K562 (cell line): ENCODE measurements at regions not wholly inside any gene's neighbourhood (a gene's known extent, or its start where the extent isn't known, plus 50 kb on each side); places are given as distances from the start of the nearest gene placed in this dataset.

Source experiments
- ATAC-seq: fragments of 200-7000 bp; cut with Tn5 transposase; 3 replicates; pipeline ENCODE4 v1.9.1; 2020; ENCODE audit warnings: moderate library complexity
- BruUV-seq: library from RNA; stranded (reverse); fragments of 400-500 nt; replicated peaks from 2 replicates; lab custom pipeline; 2021; lab: Mats Ljungman, UMichigan
- CTCF ChIA-PET: fragments of 300-600 bp; formaldehyde crosslinking; extraction: SDS; loops from one replicate; lab custom pipeline; 2021; ENCODE audit warnings: low intra/inter-chr PET ratio; lab: Yijun Ruan, JAX
- POLR2A ChIA-PET: fragments of 300-600, 350-650 bp; sonication (Branson Sonifier 250); formaldehyde crosslinking; extraction: SDS; loops from one replicate; lab custom pipeline; 2021; ENCODE audit warnings: antibody characterized with exemption, inconsistent platforms; lab: Yijun Ruan, JAX
- DNase-seq, 4 experiments: peaks; one replicate each; pipeline versions ENCODE4 v3.0.0 to v3.0.0-alpha.2; 2011 to 2018; ENCODE audit warnings: low spot score in 3 of 4, mixed read lengths in 3 of 4; ENCODE audit errors: extremely low read depth in 1 of 4
- FAIRE-seq: peaks from 2 replicates; lab custom pipeline; 2011; peaks lifted over from hg19 to GRCh38; lab: Jason Lieb, UNC
- H2AFZ ChIP-seq: 2 replicates; pipeline ENCODE4 v1.6.0; 2011; ENCODE audit warnings: low read depth, low read length, control low read depth, inconsistent platforms
- H3K27ac ChIP-seq: fragments of 200-600 bp; 3 replicates; pipeline ENCODE4 v1.8.0; 2011; ENCODE audit warnings: low read depth, mild to moderate bottlenecking, control low read depth, inconsistent platforms, low read length, moderate library complexity, mixed read lengths; ENCODE audit errors: extremely low read depth
- H3K27me3 ChIP-seq, 2 experiments: fragments of 300-600 bp in 1 of 2; 2 replicates in 1 of 2; 3 replicates in 1 of 2; pipeline versions ENCODE4 v1.6.0 to v1.8.0; 2011; ENCODE audit warnings: inconsistent platforms in 2 of 2, low read length in 2 of 2, mild to moderate bottlenecking in 1 of 2, mixed read lengths in 1 of 2, moderate library complexity in 1 of 2; ENCODE audit not compliant: control insufficient read depth in 2 of 2, insufficient read depth in 2 of 2
- H3K36me3 ChIP-seq: fragments of 300-600 bp; 3 replicates; pipeline ENCODE4 v1.8.0; 2011; ENCODE audit warnings: mild to moderate bottlenecking, low read length, inconsistent platforms; ENCODE audit not compliant: control insufficient read depth, insufficient read depth
- H3K4me1 ChIP-seq, 2 experiments: fragments of 200-600 bp in 1 of 2; replicated peaks in 1 of 2; 2 replicates in 1 of 2; 3 replicates in 1 of 2; pipeline versions ENCODE4 v1.5.1 to v1.8.0; 2011; ENCODE audit warnings: inconsistent platforms in 2 of 2, low read length in 2 of 2, mild to moderate bottlenecking in 1 of 2, mixed read lengths in 1 of 2, moderate library complexity in 1 of 2; ENCODE audit not compliant: control insufficient read depth in 2 of 2, insufficient read depth in 2 of 2
- H3K4me2 ChIP-seq: 2 replicates; pipeline ENCODE4 v1.6.1; 2011; ENCODE audit warnings: low read length, control low read depth, inconsistent platforms, mixed read lengths; ENCODE audit not compliant: insufficient read depth
- H3K4me3 ChIP-seq: fragments of 200-600 bp; sonication (generic), shearing (Covaris generic); 2 replicates; pipeline ENCODE4 v1.5.1; 2016; ENCODE audit warnings: control low read depth, inconsistent platforms
- H3K79me2 ChIP-seq: fragments of 200-600 bp; 3 replicates; pipeline ENCODE4 v1.8.0; 2011; ENCODE audit warnings: low read length, inconsistent platforms; ENCODE audit not compliant: control insufficient read depth, insufficient read depth
- H3K9ac ChIP-seq, 2 experiments: 2 replicates each; pipeline versions ENCODE4 v1.6.0 to v1.6.1; 2011; ENCODE audit warnings: low read depth in 2 of 2, low read length in 2 of 2, control low read depth in 1 of 2, inconsistent platforms in 1 of 2, mild to moderate bottlenecking in 1 of 2, mixed read lengths in 1 of 2; ENCODE audit not compliant: insufficient read depth in 1 of 2
- H3K9me1 ChIP-seq: one replicate; pipeline ENCODE4 v1.6.0; 2011; ENCODE audit warnings: inconsistent platforms, mild to moderate bottlenecking, low read length, moderate library complexity; ENCODE audit not compliant: control insufficient read depth, insufficient read depth
- H3K9me3 ChIP-seq: replicated peaks from 2 replicates; pipeline ENCODE4 v1.5.1; 2011; ENCODE audit warnings: low read depth, low read length, inconsistent platforms; ENCODE audit not compliant: control insufficient read depth, insufficient read depth
- H4K20me1 ChIP-seq: replicated peaks from 2 replicates; pipeline ENCODE4 v1.6.1; 2011; ENCODE audit warnings: low read length, inconsistent platforms, mixed read lengths; ENCODE audit not compliant: control insufficient read depth, insufficient read depth
- ATF3 ChIP-seq, 2 experiments: fragments of 450-650 bp in 1 of 2; sonication (generic) in 1 of 2; formaldehyde crosslinking in 1 of 2; IDR thresholded peaks in 1 of 2; conservative IDR thresholded peaks in 1 of 2; 2 replicates each; pipeline versions ENCODE4 v1.6.1 to v1.8.1; 2016 to 2023; ENCODE audit warnings: mild to moderate bottlenecking in 2 of 2, moderate library complexity in 2 of 2, inconsistent platforms in 1 of 2, missing genetic modification reagents in 1 of 2
- E4F1 ChIP-seq: fragments of 250-450 bp; sonication (Bioruptor Pico); IDR thresholded peaks from 2 replicates; pipeline ENCODE4 v1.5.0; 2021; ENCODE audit warnings: mild to moderate bottlenecking, borderline replicate concordance
- EHMT2 ChIP-seq: fragments of 450-650 bp; IDR thresholded peaks from 2 replicates; pipeline ENCODE4 v1.6.1; 2018; ENCODE audit warnings: antibody characterized with exemption
- GATAD2A ChIP-seq: fragments of 450-650 bp; IDR thresholded peaks from 2 replicates; pipeline ENCODE4 v1.6.1; 2017
- HMG20A ChIP-seq: fragments of 450-650 bp; formaldehyde crosslinking; conservative IDR thresholded peaks from 2 replicates; pipeline ENCODE4 v1.4.0; 2020; ENCODE audit warnings: mild to moderate bottlenecking, mixed read lengths
- PKNOX1 ChIP-seq: fragments of 450-650 bp; IDR thresholded peaks from 2 replicates; pipeline ENCODE4 v1.6.1; 2016
- SIX5 ChIP-seq, 2 experiments: IDR thresholded peaks; 2 replicates each; pipeline ENCODE4 v1.6.1; 2011; ENCODE audit warnings: low read length in 2 of 2, borderline replicate concordance in 1 of 2, low read depth in 1 of 2, mild to moderate bottlenecking in 1 of 2, moderate library complexity in 1 of 2; ENCODE audit not compliant: insufficient read depth in 1 of 2
- TAF15 ChIP-seq: fragments of 200-400 bp; formaldehyde crosslinking; IDR thresholded peaks from 2 replicates; pipeline ENCODE4 v1.6.1; 2017; ENCODE audit warnings: mild to moderate bottlenecking, low read depth, low read length, moderate library complexity
- ZC3H8 ChIP-seq: fragments of 450-650 bp; IDR thresholded peaks from 2 replicates; pipeline ENCODE4 v1.6.1; 2017
- ZNF146 ChIP-seq: IDR thresholded peaks from one replicate; pipeline ENCODE4 v1.6.1; 2018; ENCODE audit warnings: missing compliant biosample characterization; ENCODE audit not compliant: unreplicated experiment
- ZNF217 ChIP-seq: sonication (generic); formaldehyde crosslinking; IDR thresholded peaks from 2 replicates; pipeline ENCODE4 v1.8.0; 2022; ENCODE audit warnings: mild to moderate bottlenecking, missing genetic modification reagents
- in situ Hi-C: fragments of 300-500 bp; cut with MboI; formaldehyde crosslinking; loops from 4 replicates; pipeline ENCODE4 v1.15.0; 2018; ENCODE audit warnings: inconsistent platforms, mixed read lengths
- intact Hi-C: fragments of 100-400 bp; cut with micrococcal nuclease; formaldehyde crosslinking; loops from 2 replicates; pipeline ENCODE4 v1.14.2; 2022

DNA sequence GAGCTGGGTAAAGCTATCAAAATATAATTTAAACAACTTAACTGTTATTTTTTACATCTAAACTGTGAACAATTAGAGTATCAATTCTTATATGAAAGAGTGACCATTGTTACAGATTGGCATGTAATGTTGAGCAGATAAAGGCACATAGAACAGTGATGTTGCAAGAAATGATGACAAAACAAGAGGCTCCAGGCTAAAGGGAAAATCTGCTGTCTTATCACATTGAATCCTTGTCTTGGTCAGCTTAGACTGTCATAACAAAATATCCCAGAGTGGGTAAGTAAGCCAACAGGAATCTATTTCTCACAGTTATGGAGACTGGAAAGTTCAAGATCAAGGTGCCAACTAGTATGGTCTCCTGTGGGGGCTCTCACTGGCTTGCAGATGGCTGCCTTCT lies 154.1 kb upstream of the PPP3CA start:
- Histone ChIP-seq H4K20me1 (no peaks in the 10 kb centered on the region), H3K79me2 (no peaks in the 10 kb centered on the region), H3K27ac (no peak overlapping the region), H3K4me3 (no peak overlapping the region), H3K4me1 (no peaks in the 10 kb centered on the region), H3K36me3 (no peaks in the 10 kb centered on the region), H3K9me1 (no peaks in the 10 kb centered on the region), H3K27me3 (no peaks in the 10 kb centered on the region), H3K9me3 (no peaks in the 10 kb centered on the region), H3K4me2 (no peak overlapping the region), H2AFZ (no peak overlapping the region), H3K9ac (no peak overlapping the region)
- ATAC-seq = no peak
- intact Hi-C loops (no loop called here), in situ Hi-C loops (no loop called here)
- CTCF ChIA-PET = no interaction called here
- no TSS peak for BruUV-seq
- no peak for TF ChIP-seq HMG20A
- TF ChIP-seq ZNF217 (CRISPR knock-in tag) = no peak
- TF ChIP-seq EHMT2 = no peak
- no peak for FAIRE-seq
- no peak for DNase-seq
- POLR2A ChIA-PET = no interaction called here

- ChIA-PET CTCF (no interaction called here), POLR2A (no interaction called here)
- intact Hi-C loops = no loop called here
- Histone ChIP-seq H3K9me3 (no peaks in the 10 kb centered on the region), H3K9ac (no peak overlapping the region), H3K27ac (no peak overlapping the region), H3K4me2 (no peak overlapping the region), H3K36me3 (no peaks in the 10 kb centered on the region), H3K79me2 (no peaks in the 10 kb centered on the region), H3K4me1 (no peaks in the 10 kb centered on the region), H3K27me3 (no peaks in the 10 kb centered on the region), H2AFZ (no peak overlapping the region), H4K20me1 (no peaks in the 10 kb centered on the region), H3K4me3 (no peak overlapping the region), H3K9me1 (no peaks in the 10 kb centered on the region)
- BruUV-seq = no TSS peak
- no peak for FAIRE-seq
- in situ Hi-C loops = no loop called here
- no peak for ATAC-seq
- no peak for DNase-seq
- TF ChIP-seq ATF3 (IDR thresholded peaks at IDR 0.05) (no peak), ATF3 (CRISPR knock-in tag; conservative IDR thresholded peaks at IDR 0.05) (no peak), TAF15 (no peak), GATAD2A (no peak), SIX5 (IDR thresholded peaks at IDR 0.05; ENCODE audit: borderline replicate concordance in 1 of 2, insufficient read depth in 1 of 2, low read depth in 1 of 2, low read length in 2 of 2) (no peak), E4F1 (no peak), PKNOX1 (no peak), ZNF146 (CRISPR knock-in tag) (no peak), ZC3H8 (no peak)
Observed at GRCh38 chr4:101500742-101501141, 153.4 kb upstream of the PPP3CA start.
